ENCODE measurements at regions not wholly inside any gene's neighbourhood (a gene's known extent, or its start where the extent isn't known, plus 50 kb on each side); places are given as distances from the start of the nearest gene placed in this dataset.

DNA sequence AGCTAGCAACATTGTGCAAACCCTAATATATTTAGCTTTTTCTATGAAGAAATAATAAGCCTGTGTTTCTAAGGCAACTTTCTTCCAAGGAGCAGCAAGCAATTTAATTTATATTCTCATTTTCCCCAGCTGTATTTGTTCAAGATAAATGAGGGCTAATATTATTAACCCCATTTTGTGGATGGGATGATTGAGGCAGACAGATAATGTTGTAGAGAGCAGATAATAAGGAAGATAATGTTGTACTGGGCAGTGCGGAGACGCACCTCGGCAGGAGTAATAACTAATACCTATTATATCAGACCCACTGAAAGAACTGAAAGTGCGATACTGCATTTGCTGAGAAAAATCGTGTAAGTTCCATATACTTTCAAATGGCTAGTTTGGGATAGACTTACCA lies 344.1 kb upstream of the FANCL start:
- Histone ChIP-seq H3K27ac (ENCODE audit: low read depth, low read length) (no peak overlapping the region), H3K9me3 (ENCODE audit: control insufficient read depth in 2 of 3, low read length in 3 of 3) (no peaks in the 10 kb centered on the region), H3K27me3 (ENCODE audit: control insufficient read depth in 2 of 2, insufficient read depth in 2 of 2, low read length in 2 of 2) (no peaks in the 10 kb centered on the region), H3K4me1 (ENCODE audit: control insufficient read depth in 2 of 2, insufficient read depth in 2 of 2, low read length in 2 of 2) (no peaks in the 10 kb centered on the region), H3K4me3 (ENCODE audit: low read length) (no peak overlapping the region), H3K36me3 (ENCODE audit: control insufficient read depth in 2 of 3, insufficient read depth in 3 of 3, low read length in 3 of 3) (no peaks in the 10 kb centered on the region)
- Mint-ChIP-seq H3K36me3 (no peaks in the 10 kb centered on the region), H3K4me1 (no peaks in the 10 kb centered on the region), H3K27ac (no peak overlapping the region), H3K27me3 (no peaks in the 10 kb centered on the region), H3K4me3 (no peak overlapping the region), H3K9me3 (no peaks in the 10 kb centered on the region)
- intact Hi-C loops (cut with micrococcal nuclease) = no loop called here
- POLR2A ChIA-PET = no interaction called here
- ATAC-seq = no peak
- DNase-seq = no peak
- CTCF ChIA-PET = no interaction called here

DNA sequence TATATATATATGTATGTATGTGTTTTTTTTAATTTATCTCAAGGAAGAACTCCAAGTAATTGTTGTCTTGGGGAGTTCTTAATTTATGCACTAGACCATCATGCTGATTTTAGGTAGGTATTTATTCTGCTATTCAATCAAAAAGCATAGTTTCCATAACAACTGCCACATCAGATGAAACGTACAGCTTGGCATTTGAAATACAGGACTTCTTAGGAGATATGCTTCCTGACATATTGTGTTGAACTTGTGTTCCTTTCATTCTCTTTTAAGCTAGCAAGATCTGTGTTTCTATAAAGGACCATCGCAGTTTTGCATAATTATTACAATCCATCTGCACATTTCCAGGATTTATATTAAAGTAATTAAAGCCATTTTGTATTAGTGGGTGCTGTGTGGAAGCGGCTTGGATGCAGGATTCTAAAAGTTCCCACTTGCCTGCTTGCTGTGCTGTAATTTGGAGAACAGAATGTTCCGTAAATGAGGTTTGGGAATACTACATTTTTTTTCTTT lies 343.5 kb upstream of the FANCL start:
- Histone ChIP-seq H3K36me3 (ENCODE audit: control insufficient read depth in 2 of 3, insufficient read depth in 3 of 3, low read length in 3 of 3) (no peaks in the 10 kb centered on the region), H3K4me1 (ENCODE audit: control insufficient read depth in 2 of 2, insufficient read depth in 2 of 2, low read length in 2 of 2) (no peaks in the 10 kb centered on the region), H3K4me3 (ENCODE audit: low read length) (no peak overlapping the region), H3K9me3 (ENCODE audit: control insufficient read depth in 2 of 3, low read length in 3 of 3) (no peaks in the 10 kb centered on the region), H3K27ac (ENCODE audit: low read depth, low read length) (no peak overlapping the region), H3K27me3 (ENCODE audit: control insufficient read depth in 2 of 2, insufficient read depth in 2 of 2, low read length in 2 of 2) (no peaks in the 10 kb centered on the region)
- H3K4me1 Mint-ChIP-seq = no peaks in the 10 kb centered on the region
- H3K36me3 Mint-ChIP-seq = no peaks in the 10 kb centered on the region
- no peaks in the 10 kb centered on the region for H3K27me3 Mint-ChIP-seq
- ChIA-PET CTCF (no interaction called here), POLR2A (no interaction called here)
- DNase-seq = no peak
- H3K4me3 Mint-ChIP-seq = no peak overlapping the region
- ATAC-seq = no peak
- intact Hi-C loops (cut with micrococcal nuclease) = no loop called here
- no peaks in the 10 kb centered on the region for H3K9me3 Mint-ChIP-seq
- no peak overlapping the region for H3K27ac Mint-ChIP-seq

DNA sequence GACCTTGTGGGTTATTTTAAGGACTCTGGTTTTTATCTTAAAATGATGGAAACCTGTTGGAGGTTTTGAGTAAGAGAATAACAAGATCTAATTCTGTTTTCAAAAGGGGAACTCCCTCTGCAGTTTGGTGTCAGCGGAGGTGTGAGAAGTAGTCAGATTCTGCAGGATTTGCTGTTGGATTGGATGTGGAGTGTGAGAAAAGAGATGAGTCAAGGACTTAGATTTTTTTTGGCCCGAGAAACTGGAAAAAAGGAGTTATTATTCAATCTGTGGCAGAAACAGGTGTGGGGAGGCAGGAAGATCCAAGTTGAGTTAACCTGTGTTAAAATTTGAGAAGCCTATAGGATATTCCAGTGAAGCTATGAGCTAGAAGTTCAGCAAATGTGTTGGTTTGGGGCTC lies 337.2 kb upstream of the FANCL start:
- Histone ChIP-seq H3K27ac (ENCODE audit: low read depth, low read length) (no peak overlapping the region), H3K9me3 (ENCODE audit: control insufficient read depth in 2 of 3, low read length in 3 of 3) (no peaks in the 10 kb centered on the region), H3K27me3 (ENCODE audit: control insufficient read depth in 2 of 2, insufficient read depth in 2 of 2, low read length in 2 of 2) (no peaks in the 10 kb centered on the region), H3K36me3 (ENCODE audit: control insufficient read depth in 2 of 3, insufficient read depth in 3 of 3, low read length in 3 of 3) (no peaks in the 10 kb centered on the region), H3K4me1 (ENCODE audit: control insufficient read depth in 2 of 2, insufficient read depth in 2 of 2, low read length in 2 of 2) (no peaks in the 10 kb centered on the region), H3K4me3 (ENCODE audit: low read length) (no peak overlapping the region)
- Mint-ChIP-seq H3K9me3 (peaks cover 0 to 6% (median 0%) of the 10 kb centered on the region in 11 donors), H3K27ac (no peak overlapping the region), H3K27me3 (peaks cover 0 to 15% (median 0%) of the 10 kb centered on the region in 5 donors), H3K4me3 (no peak overlapping the region), H3K4me1 (no peaks in the 10 kb centered on the region), H3K36me3 (no peaks in the 10 kb centered on the region)
- CTCF ChIA-PET = no interaction called here
- POLR2A ChIA-PET = no interaction called here
- no peak for ATAC-seq
- no peak for DNase-seq
- intact Hi-C loops (cut with micrococcal nuclease) = loop anchor here in 1 of 2 donors (10.0 kb wide), 1 partner anchor 1977 kb away; the partner anchor contains the start of gene BCL11A

DNA sequence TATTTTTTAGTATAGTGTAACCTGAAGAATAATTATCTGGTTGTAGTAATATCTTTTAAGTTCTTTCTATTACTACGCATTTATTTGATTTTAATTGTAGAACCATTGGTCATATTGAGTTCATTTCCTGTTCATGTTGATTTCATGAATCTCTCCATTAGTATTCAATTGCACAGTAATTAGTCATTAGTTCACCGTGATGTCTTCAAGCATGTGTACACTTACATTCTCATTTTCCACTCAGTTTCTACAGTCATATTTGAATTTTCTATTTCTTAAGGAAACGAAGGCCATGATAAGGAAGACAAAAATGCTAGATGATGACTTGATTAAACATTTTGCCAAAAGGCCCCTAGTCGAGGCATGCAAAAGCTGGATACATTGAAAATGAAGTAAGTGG lies 333.7 kb upstream of the FANCL start:
- no peaks in the 10 kb centered on the region for H3K36me3 ChIP-seq (ENCODE audit: control insufficient read depth in 2 of 3, insufficient read depth in 3 of 3, low read length in 3 of 3)
- peaks cover 0 to 15% (median 3%) of the 10 kb centered on the region in 5 donors for H3K27me3 Mint-ChIP-seq
- H3K27ac ChIP-seq (ENCODE audit: low read depth, low read length) = no peak overlapping the region
- ATAC-seq (no peak), DNase-seq (no peak)
- peaks cover 0 to 6% (median 0%) of the 10 kb centered on the region in 11 donors for H3K9me3 Mint-ChIP-seq
- no peaks in the 10 kb centered on the region for H3K9me3 ChIP-seq (ENCODE audit: control insufficient read depth in 2 of 3, low read length in 3 of 3)
- ChIA-PET CTCF (no interaction called here), POLR2A (no interaction called here)
- H3K4me3 ChIP-seq (ENCODE audit: low read length) = no peak overlapping the region
- no peak overlapping the region for H3K27ac Mint-ChIP-seq
- intact Hi-C loops (cut with micrococcal nuclease) = loop anchor here in 1 of 2 donors (10.0 kb wide), 1 partner anchor 1980 kb away; the partner anchor contains the start of gene BCL11A
- no peaks in the 10 kb centered on the region for H3K27me3 ChIP-seq (ENCODE audit: control insufficient read depth in 2 of 2, insufficient read depth in 2 of 2, low read length in 2 of 2)
- H3K4me1 Mint-ChIP-seq = peaks cover 0 to 18% (median 6%) of the 10 kb centered on the region in 7 donors
- no peak overlapping the region for H3K4me3 Mint-ChIP-seq
- H3K4me1 ChIP-seq (ENCODE audit: control insufficient read depth in 2 of 2, insufficient read depth in 2 of 2, low read length in 2 of 2) = no peaks in the 10 kb centered on the region
- no peaks in the 10 kb centered on the region for H3K36me3 Mint-ChIP-seq

DNA sequence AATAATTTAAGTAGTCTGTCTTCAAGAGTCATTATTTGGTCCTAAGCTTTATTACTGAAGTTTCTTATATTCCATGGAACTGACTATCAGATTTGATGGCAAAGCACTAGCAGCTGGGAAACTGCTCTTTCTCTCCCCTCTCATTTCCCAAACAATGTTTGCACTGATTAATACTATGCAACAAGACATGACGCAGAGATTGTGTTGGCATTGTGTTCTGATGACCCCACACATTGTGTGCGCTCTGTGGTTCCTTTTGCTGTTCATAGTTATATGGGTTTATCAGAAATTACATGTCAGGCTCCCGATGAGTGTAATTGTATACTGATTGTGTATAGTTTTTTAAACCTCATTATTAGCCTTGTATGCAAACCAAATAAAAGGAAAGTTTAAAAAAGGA lies 331.6 kb upstream of the FANCL start:
- no peak overlapping the region for H3K4me3 Mint-ChIP-seq
- H3K4me3 ChIP-seq (ENCODE audit: low read length) = no peak overlapping the region
- POLR2A ChIA-PET = no interaction called here
- H3K4me1 ChIP-seq (ENCODE audit: control insufficient read depth in 2 of 2, insufficient read depth in 2 of 2, low read length in 2 of 2) = no peaks in the 10 kb centered on the region
- intact Hi-C loops (cut with micrococcal nuclease) = loop anchor here in 1 of 2 donors (10.0 kb wide), 1 partner anchor 1982 kb away; the partner anchor contains the start of gene BCL11A
- no peak for DNase-seq
- H3K9me3 ChIP-seq (ENCODE audit: control insufficient read depth in 2 of 3, low read length in 3 of 3) = no peaks in the 10 kb centered on the region
- H3K27me3 Mint-ChIP-seq = peaks cover 0 to 8% (median 3%) of the 10 kb centered on the region in 5 donors
- H3K9me3 Mint-ChIP-seq = peaks cover 0 to 1% (median 0%) of the 10 kb centered on the region in 11 donors
- H3K36me3 Mint-ChIP-seq = no peaks in the 10 kb centered on the region
- no peaks in the 10 kb centered on the region for H3K36me3 ChIP-seq (ENCODE audit: control insufficient read depth in 2 of 3, insufficient read depth in 3 of 3, low read length in 3 of 3)
- CTCF ChIA-PET = no interaction called here
- H3K27me3 ChIP-seq (ENCODE audit: control insufficient read depth in 2 of 2, insufficient read depth in 2 of 2, low read length in 2 of 2) = no peaks in the 10 kb centered on the region
- H3K27ac Mint-ChIP-seq = no peak overlapping the region
- no peak overlapping the region for H3K27ac ChIP-seq (ENCODE audit: low read depth, low read length)
- peaks cover 0 to 25% (median 11%) of the 10 kb centered on the region in 7 donors for H3K4me1 Mint-ChIP-seq
- no peak for ATAC-seq

DNA sequence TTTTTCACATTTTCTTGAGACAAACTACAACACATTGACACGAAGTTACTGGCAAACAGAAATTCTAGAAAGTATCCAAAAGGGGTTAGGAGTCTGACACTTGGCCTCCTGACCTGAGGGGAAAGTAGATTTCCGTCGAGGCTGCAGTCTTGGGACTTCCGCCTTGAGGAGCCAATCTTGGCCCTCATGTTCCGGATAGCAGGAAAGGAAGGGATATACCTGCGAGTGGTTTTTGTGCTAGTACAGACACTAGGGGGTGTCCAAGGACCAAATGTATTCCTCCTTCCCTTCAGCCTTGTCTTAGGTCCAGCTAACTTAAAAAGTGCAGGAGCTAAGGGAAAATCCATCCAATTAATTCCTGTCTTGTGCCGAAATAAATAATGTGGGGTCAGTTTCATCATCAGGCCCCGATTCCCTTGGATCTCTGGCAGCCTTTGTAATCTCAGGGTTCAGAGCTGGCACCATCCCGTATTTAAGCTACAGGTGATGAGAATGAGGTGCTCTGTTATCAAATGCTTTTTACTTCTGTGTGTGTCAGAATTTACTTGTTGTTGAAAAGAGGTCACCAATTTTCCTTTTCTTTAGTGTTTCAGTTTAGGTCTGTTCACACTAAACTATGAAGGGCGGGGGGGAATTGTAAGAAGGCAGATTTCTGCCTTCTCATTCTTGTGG lies 330.2 kb upstream of the FANCL start:
- no peak overlapping the region for H3K4me3 ChIP-seq (ENCODE audit: low read length)
- no peak overlapping the region for H3K27ac ChIP-seq (ENCODE audit: low read depth, low read length)
- Mint-ChIP-seq H3K27me3 (peaks cover 0 to 7% (median 3%) of the 10 kb centered on the region in 5 donors), H3K27ac (peak overlapping the region in 1 of 9 donors; percentile 20), H3K4me1 (peaks cover 0 to 25% (median 11%) of the 10 kb centered on the region in 7 donors), H3K9me3 (no peaks in the 10 kb centered on the region), H3K36me3 (no peaks in the 10 kb centered on the region), H3K4me3 (no peak overlapping the region)
- CTCF ChIA-PET = no interaction called here
- no peaks in the 10 kb centered on the region for H3K4me1 ChIP-seq (ENCODE audit: control insufficient read depth in 2 of 2, insufficient read depth in 2 of 2, low read length in 2 of 2)
- ATAC-seq (peak; percentile 54), DNase-seq (no peak)
- POLR2A ChIA-PET = no interaction called here
- no peaks in the 10 kb centered on the region for H3K27me3 ChIP-seq (ENCODE audit: control insufficient read depth in 2 of 2, insufficient read depth in 2 of 2, low read length in 2 of 2)
- no peaks in the 10 kb centered on the region for H3K9me3 ChIP-seq (ENCODE audit: control insufficient read depth in 2 of 3, low read length in 3 of 3)
- intact Hi-C loops (cut with micrococcal nuclease) = loop anchor here in 1 of 2 donors (2.0 to 10.0 kb wide), 2 partner anchors 1581 to 1983 kb away; partner anchors contain the start of gene BCL11A
- H3K36me3 ChIP-seq (ENCODE audit: control insufficient read depth in 2 of 3, insufficient read depth in 3 of 3, low read length in 3 of 3) = no peaks in the 10 kb centered on the region

All from naive thymus-derived CD4-positive, alpha-beta T cell (primary cell).